Left ventricle myocardium inferior (tissue), 1 donor: ENCODE measurements at regions not wholly inside any gene's neighbourhood (a gene's known extent, or its start where the extent isn't known, plus 50 kb on each side); places are given as distances from the start of the nearest gene placed in this dataset.

ENCODE experiments used
- DNase-seq: peaks from one replicate; pipeline ENCODE4 v3.0.0-alpha.2; 2020
- H3K27ac ChIP-seq: fragments of 200-600 bp; replicated peaks from 2 replicates; pipeline ENCODE4 v1.8.0; 2021
- H3K27me3 ChIP-seq: fragments of 200-600 bp; 2 replicates; pipeline ENCODE4 v1.8.0; 2021; ENCODE audit warnings: low read depth
- H3K36me3 ChIP-seq: fragments of 200-600 bp; 2 replicates; pipeline ENCODE4 v1.8.0; 2021
- H3K4me1 ChIP-seq: fragments of 200-600 bp; 2 replicates; pipeline ENCODE4 v1.8.0; 2021
- H3K4me3 ChIP-seq: fragments of 200-600 bp; 2 replicates; pipeline ENCODE4 v1.8.0; 2021; ENCODE audit warnings: mild to moderate bottlenecking, moderate library complexity
- H3K9me3 ChIP-seq: fragments of 200-600 bp; replicated peaks from 2 replicates; pipeline ENCODE4 v1.8.0; 2021
- CTCF ChIP-seq: fragments of 200-600 bp; IDR thresholded peaks from 2 replicates; pipeline ENCODE4 v1.8.0; 2021; ENCODE audit warnings: antibody characterized with exemption, mild to moderate bottlenecking, borderline replicate concordance
- intact Hi-C: fragments of 100-400 bp; cut with micrococcal nuclease; formaldehyde crosslinking; loops from one replicate; pipeline ENCODE4 v1.11.0; 2022
- donor health status: DM: no; HTN: yes; CAD: no; lungs with severe emphysema.

DNA sequence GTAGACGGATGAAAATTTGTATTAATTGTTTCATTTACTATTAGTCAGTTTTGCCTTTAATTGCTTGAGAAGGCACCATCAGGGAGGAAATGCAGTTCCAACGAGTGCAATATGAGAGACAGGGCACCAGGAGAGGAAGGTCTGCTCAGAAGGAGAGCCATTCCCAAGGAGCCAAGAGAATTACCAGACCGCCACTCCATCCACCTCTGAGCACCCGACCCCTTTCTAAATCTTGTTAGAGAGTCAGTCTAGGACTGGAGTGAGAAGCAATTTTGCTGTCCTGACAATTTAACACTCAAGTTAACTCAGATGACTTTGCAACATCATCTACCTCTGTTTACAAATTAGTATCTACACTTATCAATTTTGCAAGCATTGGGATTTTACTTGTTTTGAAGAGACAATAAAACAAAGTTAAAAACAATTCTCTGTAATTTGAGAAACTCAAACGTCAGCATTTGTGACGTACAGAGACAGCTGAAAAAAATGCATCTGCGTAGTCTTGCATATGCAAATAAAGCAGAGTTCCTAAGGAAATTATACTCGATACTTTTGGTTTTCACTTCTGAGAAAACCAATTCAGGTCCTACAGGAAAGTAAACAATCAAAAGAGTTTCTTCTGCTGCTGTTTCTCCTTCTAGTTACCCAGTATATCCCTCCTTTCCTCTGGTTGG, 1704.7 kb upstream of the TENM3 start:
- DNase-seq, result no peak

DNA sequence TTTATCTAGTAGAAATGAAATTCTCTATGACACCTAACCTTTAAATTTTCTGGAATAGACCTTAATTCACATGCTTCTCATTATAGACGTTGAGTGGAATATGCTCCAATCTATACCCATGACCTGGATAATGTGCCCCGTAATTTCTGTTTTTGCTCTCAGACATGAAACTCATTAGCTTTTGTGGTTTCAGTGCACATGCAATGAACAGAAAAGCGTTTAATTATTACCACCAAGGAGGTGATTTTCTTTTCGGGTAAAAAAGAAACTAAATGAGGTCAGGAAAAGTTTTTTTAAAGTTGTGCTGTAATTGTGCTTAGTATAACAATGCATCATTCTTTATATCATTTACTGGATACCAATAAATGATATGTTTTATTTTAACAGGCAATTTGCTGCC, 1703.9 kb upstream of the TENM3 start:
- H3K4me3 ChIP-seq, result no peak overlapping the region
- no peaks in the 10 kb centered on the region for H3K27me3 ChIP-seq
- TF ChIP-seq CTCF, result no peak
- no peaks in the 10 kb centered on the region for H3K4me1 ChIP-seq
- no peaks in the 10 kb centered on the region for H3K36me3 ChIP-seq
- H3K27ac ChIP-seq, result no peak overlapping the region
- no peak for DNase-seq
- intact Hi-C loops, result no loop called here
- H3K9me3 ChIP-seq, result no peaks in the 10 kb centered on the region

More for the DNA sequence above, 1704.7 kb upstream of the TENM3 start:
- no peak overlapping the region for H3K27ac ChIP-seq
- H3K9me3 ChIP-seq, result no peaks in the 10 kb centered on the region
- intact Hi-C loops, result no loop called here
- no peaks in the 10 kb centered on the region for H3K27me3 ChIP-seq
- TF ChIP-seq CTCF, result no peak
- H3K4me1 ChIP-seq, result no peaks in the 10 kb centered on the region
- H3K36me3 ChIP-seq, result no peaks in the 10 kb centered on the region
- no peak overlapping the region for H3K4me3 ChIP-seq

GRCh38 chr4:180541678-180542077, 1701.5 kb upstream of the TENM3 start:
- intact Hi-C loops, result no loop called here
- Histone ChIP-seq H3K4me1 (no peaks in the 10 kb centered on the region), H3K36me3 (no peaks in the 10 kb centered on the region), H3K4me3 (no peak overlapping the region), H3K27ac (no peak overlapping the region), H3K9me3 (no peaks in the 10 kb centered on the region), H3K27me3 (no peaks in the 10 kb centered on the region)
- no peak for TF ChIP-seq CTCF
- no peak for DNase-seq

GRCh38 chr4:180542445-180543100, 1700.6 kb upstream of the TENM3 start:
- no peaks in the 10 kb centered on the region for H3K36me3 ChIP-seq
- no peaks in the 10 kb centered on the region for H3K9me3 ChIP-seq
- H3K27me3 ChIP-seq, result no peaks in the 10 kb centered on the region
- no peaks in the 10 kb centered on the region for H3K4me1 ChIP-seq
- H3K27ac ChIP-seq, result no peak overlapping the region
- no peak overlapping the region for H3K4me3 ChIP-seq
- intact Hi-C loops, result no loop called here
- DNase-seq, result no peak
- no peak for TF ChIP-seq CTCF

DNA sequence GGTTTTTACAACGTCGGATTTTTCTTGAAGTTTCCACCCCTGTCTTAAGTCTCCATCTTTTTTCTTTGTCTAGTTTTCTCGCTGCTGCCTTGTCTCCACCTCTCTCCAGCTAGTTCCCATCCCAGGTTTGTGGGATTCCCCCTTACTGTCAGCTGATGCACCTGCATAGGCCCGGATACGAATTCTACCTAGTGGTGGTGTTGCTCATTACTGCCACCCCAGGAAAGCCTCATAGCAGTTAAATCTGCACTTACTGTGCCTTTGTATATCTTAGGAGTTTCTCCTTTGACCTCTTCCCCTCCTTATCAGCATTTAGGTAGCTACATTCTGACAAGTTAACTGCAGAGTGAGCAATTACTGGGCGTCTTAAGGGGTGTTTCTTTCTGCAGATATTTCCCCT, 1693.1 kb upstream of the TENM3 start:
- no peak for DNase-seq
- Histone ChIP-seq H3K4me3 (no peak overlapping the region), H3K27me3 (no peaks in the 10 kb centered on the region), H3K4me1 (no peaks in the 10 kb centered on the region), H3K27ac (no peak overlapping the region), H3K36me3 (no peaks in the 10 kb centered on the region), H3K9me3 (peaks cover 8% of the 10 kb centered on the region)
- intact Hi-C loops, result no loop called here
- no peak for TF ChIP-seq CTCF
